Posterior cingulate gyrus (tissue), 11 donors: ENCODE measurements at regions not wholly inside any gene's neighbourhood (a gene's known extent, or its start where the extent isn't known, plus 50 kb on each side); places are given as distances from the start of the nearest gene placed in this dataset.
A peak's percentile ranks its signal among the peaks of the same experiment; 100 is the strongest.

ENCODE experiments used
- DNase-seq, 10 donors: peaks; one replicate each; pipeline versions ENCODE4 v3.0.0 to v3.0.0-alpha.2; 2020 to 2021; ENCODE audit warnings: mixed read lengths in 3 of 10
- intact Hi-C: fragments of 100-400 bp; cut with DNase I; formaldehyde crosslinking; loops from one replicate; pipeline ENCODE4 v1.15.1; 2023

DNA sequence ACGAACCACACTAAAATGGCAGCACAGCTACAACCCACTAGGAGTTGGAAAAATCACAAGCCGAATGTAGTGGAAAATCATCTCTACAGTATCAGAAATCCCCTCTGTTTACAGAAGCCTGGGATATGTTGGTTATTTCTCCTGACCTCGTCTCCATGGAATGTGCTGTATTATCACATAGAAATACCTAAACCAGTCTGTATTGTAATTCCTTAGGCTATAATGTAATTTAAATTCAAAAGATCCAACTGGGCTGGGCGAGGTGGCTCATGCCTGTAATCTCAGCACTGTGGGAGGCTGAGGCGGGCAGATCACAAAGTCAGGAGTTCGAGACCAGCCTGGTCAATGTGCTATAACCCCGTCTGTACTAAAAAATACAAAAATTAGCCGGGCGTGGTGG is 244.8 kb upstream of the MPDZ start:
- intact Hi-C loops = no loop called here
- DNase-seq = peak in 1 of 10 donors; percentile 33

- DNase-seq = no peak
- intact Hi-C loops = no loop called here
Measured at GRCh38 chr9:13520069-13520468, 240.6 kb upstream of the MPDZ start.

DNA sequence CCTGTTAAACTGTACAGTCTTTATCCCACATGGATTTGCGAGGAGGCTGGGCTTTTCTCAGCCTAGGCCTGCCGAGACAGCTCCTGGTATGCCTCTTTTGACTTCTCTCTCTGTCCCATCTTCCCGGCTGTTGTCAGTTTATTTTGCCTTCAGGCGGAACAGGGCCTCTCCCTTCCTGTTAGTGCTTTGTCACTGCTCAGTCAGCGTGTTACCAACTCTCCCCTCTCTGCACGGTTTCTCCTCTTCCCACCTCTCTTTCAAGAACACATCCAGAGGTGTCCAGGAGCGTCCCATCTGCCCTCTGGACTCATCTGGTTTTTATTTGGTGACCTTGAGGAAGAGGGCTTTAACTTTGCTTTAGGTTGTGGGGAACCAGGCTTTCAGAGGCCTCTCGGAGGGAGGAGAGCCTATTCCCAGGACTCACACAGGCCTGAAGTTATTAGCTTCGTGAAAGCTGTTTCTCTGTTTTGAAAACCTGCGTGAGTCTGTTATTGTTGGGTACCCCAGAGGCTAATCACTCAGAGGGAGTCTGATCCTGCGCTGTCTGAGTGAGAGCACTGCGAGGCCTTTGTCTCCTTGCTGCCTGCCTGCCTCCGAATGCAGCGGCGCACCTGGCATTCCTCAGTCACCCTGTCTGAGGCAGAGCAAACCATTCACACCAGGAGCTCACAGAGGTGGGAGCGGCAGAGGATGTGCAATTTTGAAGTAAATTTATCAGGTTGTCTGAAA is 234.4 kb upstream of the MPDZ start:
- intact Hi-C loops = no loop called here
- DNase-seq = no peak

DNA sequence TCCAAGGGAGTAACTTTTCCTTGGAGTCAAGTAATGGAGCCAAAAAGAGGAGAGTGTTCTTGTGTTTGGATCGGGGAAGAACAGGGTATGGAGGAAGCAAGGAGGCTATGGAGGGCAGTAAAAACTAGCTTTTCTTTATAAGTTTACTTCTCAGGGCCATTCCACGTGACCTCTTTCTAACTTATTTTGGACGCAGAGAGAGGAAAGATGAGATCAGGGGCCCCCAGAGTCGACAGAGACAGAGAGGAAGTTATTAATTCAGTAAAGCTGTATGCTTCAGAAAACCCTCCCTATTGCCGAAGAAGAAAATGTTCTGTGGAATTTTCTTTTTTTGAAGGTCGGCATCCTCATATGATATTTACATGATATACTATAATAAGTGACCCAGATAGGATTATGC is 233.8 kb upstream of the MPDZ start:
- intact Hi-C loops = no loop called here

DNA sequence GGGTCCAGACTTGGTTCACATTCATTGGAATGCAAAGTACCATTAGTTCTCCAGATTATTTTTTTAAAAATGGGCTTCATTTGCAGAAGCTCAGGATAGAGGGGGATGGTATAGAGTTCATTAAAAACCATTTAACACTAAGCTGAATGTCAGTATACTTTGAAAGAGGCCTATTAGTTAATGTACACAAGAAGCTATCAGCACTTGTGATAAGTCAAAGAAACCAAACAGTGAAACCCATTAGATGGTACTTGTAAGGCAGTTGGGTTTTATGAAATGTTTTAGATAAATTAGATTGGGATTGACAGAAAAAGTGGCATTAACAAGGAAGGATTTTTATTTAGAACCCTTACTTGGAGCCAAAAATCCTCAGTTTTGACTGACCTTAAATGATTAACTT is 229.2 kb upstream of the MPDZ start:
- intact Hi-C loops = no loop called here
- DNase-seq = no peak

More for the DNA sequence above, 233.8 kb upstream of the MPDZ start:
- no peak for DNase-seq

DNA sequence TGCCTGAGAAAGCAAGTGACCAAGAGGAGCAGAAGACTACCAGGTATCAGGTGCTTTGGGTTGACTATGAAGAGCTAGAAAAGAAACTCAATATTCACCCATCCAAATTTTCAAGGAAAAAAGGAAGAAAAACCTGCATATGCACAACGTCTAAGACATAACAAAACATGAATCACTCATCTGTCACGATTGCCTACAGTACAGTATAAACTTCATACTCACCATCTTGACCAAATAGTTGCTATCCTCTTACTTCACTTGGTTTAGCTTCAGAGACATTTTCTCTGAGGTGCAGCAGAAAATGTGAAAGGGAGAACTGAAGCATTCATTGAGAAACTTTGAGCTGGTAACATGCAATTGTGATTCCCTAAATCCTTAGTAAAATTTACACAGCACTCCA is 228.6 kb upstream of the MPDZ start:
- DNase-seq = no peak
- intact Hi-C loops = no loop called here

DNA sequence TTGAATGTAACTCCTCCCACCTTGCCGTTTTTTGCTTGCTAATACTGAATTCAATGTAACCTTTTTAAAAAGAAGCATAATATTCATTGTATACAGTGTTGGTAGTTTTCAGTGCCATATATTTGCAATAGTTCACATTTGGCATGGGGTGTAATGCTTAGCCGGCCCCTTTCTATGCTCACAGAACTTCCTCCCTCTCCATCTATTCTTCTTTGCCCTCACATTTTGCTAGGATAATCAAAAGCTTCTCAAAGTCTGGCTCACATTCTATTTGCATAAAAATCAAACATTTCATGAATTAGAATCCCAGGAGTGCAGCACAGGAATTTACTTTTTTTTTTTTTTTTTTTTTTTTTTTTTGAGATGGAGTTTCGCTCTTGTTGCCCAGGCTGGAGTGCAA is 226.3 kb upstream of the MPDZ start:
- DNase-seq = no peak
- intact Hi-C loops = no loop called here

DNA sequence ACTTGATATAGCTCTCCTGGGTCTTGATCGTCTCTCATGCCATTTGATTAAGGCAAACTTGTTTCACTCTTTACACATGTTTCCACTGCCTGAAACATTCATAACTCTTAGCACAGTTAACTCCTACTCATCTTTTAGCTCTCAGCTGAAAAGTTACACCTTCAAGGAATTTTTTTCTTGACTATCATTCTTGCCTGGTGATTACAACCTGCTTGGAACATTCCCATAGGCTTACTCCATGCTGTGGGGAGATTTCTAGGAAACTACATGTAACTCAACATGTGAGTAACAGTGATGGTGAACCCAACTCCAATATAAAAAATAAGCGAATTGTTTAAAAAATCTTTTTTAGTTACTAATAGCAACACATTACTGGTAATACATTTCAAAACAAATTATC is 224.1 kb upstream of the MPDZ start:
- no peak for DNase-seq
- intact Hi-C loops = no loop called here

DNA sequence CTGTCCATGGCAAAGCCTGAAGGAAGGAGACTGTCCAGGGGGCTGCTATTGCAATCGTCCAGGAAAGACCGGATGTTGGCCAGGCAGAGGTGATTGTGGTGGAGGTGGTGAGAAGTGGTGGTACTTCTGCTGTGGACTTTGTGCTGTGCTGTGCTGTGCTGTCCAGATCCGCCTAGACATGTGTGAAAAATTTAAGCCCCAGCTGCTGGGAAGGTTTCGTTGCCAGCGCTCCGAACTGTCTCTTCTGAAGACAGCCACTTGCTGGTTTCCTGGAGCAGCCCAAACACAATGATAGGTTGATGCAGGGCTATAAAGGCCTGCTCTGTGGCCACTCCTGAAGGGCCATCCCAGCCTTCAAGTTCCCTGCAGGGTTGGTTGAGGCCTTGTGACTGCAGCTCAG is 223.0 kb upstream of the MPDZ start:
- DNase-seq = no peak
- intact Hi-C loops = no loop called here

GRCh38 chr9:13501018-13501417 is 221.5 kb upstream of the MPDZ start:
- intact Hi-C loops = no loop called here
- DNase-seq = no peak

- DNase-seq = no peak
- intact Hi-C loops = no loop called here
Measured at GRCh38 chr9:13500034-13500433, 220.5 kb upstream of the MPDZ start.

DNA sequence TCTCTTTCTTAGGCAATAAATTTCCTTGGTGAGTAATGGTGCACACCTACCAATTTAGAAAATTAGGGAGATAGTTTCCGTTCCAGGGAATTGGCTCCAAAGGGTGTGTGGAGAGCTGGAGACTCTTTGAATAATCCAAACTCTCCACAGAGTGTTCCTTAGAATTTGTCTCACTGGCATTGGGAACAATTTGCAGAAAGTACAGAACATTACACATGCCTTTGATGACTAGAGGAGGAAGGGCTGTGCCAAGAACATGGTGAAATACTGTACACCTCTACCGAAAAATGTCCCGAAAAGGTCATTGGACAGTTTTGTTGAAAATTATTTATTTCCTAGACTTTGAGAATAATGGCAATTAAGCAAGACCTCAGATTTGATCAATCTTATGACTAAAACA is 214.2 kb upstream of the MPDZ start:
- no peak for DNase-seq
- intact Hi-C loops = no loop called here

GRCh38 chr9:13491493-13492424 is 212.3 kb upstream of the MPDZ start:
- intact Hi-C loops = no loop called here
- no peak for DNase-seq

DNA sequence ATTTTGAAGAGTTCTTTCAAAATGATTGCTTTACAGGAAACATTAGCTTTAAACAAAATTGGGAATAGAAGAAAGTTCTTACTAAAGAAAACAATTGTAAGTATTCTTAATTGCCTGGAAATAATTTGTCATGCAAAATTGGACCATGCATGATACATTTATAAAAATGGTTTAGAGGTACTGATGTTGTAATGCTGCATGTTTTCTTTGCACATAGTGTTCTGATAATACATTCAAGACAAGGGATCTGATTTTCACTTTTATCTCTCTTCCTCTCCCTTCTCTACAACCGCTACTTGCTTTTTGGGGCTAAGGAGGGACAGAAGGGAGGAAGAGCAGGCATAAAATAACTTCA is 211.6 kb upstream of the MPDZ start:
- no peak for DNase-seq
- intact Hi-C loops = no loop called here

- no peak for DNase-seq
- intact Hi-C loops = no loop called here
Measured at GRCh38 chr9:13487936-13488335, 208.4 kb upstream of the MPDZ start.

- DNase-seq = no peak
- intact Hi-C loops = no loop called here
Measured at GRCh38 chr9:13487498-13487897, 208.0 kb upstream of the MPDZ start.

DNA sequence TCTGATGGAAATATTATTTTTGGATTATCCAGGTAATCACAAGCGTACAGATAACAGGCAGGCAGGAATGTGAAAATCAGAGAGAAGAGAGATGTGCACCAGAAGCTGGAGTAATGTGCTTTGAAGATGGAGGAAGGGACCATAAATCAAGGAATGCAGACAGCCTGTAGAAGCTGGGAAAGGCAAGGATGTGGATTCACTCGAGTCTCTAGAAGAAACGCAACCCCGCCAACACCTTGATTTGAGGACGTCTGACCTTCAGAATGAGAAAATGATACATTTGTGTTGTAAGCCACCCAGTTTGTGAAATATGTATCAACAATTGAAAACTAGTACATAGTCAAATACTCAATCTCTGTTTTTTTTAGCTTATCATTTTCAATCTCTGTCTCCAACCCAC is 207.6 kb upstream of the MPDZ start:
- no peak for DNase-seq
- intact Hi-C loops = no loop called here

DNA sequence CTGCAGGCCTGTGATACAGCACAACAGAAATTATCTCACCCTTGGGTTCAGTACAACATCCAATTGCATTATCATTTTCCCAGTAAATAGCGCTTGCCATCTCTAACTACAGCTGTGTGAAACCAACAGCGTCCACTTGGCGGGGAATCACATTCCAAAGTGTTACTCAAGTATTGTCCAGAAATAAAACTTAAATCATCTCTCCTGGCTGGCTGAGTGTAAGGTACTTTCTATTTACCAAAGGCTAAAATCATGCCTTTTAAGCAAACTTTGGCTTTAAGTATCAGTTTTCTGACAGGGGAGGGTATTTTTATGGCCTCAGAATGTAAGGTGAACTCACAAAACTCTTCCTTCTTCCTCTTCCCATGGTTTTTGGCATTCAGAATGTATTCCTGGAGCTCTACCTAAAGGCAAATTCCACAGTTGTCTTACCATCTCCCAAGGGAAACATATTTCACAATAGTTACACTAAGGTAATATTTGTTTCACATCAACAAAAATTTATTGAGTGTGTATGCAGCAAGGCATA is 205.6 kb upstream of the MPDZ start:
- intact Hi-C loops = no loop called here
- DNase-seq = no peak

DNA sequence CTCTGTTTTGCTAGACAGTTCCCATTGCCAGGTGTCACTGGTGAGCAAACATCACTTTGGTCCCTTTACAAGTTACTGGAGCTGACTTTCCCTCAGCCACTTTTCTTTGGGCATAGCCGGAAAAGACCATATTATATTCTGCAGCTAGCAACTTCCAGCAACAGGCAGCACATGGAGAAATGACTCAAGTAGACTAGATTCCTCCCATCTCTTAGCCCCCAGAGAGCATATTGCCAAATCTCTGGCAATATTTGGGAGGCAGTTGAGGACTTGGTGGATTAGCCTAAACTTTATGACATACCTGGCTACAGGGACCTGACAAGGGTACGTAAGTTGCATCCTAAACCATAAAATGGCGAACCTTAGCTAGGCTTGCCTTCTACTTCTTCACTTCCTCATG is 204.7 kb upstream of the MPDZ start:
- intact Hi-C loops = no loop called here
- DNase-seq = no peak

DNA sequence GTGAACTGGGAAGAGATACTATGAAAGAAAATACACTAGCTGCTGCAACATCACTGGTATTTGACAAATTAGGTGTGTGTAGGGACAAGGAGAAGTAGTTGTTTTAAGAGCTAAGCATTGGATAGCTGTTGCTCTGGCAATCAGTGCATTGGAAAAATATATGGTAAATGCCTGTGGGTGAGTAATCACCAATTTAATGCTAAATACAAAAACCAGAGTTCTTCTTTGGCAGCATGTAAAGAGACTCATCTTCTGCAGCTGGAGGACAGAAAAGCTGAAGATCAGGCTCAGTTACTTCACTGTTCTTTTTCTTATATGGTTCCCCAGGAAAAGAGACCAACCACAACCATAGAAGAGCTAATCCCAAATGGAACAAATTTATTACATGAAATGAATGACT is 201.8 kb upstream of the MPDZ start:
- no peak for DNase-seq

DNA sequence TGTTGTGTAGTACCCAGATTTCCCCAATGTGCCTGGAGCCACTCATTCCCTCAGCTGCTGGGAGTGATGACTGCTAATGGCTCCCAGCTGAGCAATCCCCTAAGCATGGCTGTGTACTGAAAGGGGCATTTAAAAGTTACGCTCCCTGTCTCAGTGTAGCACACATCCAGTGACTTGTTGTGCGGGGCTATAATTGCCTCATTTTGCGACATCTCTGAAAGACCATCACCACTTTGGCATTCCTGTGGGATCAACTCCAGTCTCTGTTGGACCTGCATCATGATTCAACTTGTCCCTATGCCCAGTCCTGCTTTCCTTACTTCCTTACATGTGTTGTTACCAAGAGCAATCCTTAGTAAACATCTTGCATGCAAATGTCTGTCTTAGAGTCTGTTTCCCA is 201.2 kb upstream of the MPDZ start:
- DNase-seq = no peak
- intact Hi-C loops = no loop called here

More for the DNA sequence above, 201.8 kb upstream of the MPDZ start:
- intact Hi-C loops = no loop called here

DNA sequence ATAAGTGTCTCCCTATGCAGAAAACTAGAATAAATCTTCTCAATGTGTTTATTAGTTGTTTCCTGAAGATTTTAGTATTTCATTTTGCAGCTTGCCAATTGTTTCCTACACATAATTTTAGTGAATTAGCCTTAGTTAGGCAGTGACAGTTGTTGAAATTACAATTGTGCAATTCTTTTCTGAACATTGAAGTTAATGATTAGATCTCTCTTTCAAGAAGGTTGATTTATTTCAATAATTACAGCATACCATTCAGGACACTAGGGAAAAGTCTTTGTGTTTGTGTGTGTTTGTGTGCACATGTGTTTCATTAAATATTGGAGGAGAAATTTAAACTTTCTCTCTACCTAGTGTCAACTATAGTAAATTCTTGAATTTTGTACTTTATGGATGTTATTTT is 199.6 kb upstream of the MPDZ start:
- intact Hi-C loops = no loop called here
- DNase-seq = no peak
